ENCODE measurements at regions not wholly inside any gene's neighbourhood (a gene's known extent, or its start where the extent isn't known, plus 50 kb on each side); places are given as distances from the start of the nearest gene placed in this dataset.

- intact Hi-C loops (cut with micrococcal nuclease; ENCODE audit: unreplicated experiment) = no loop called here
- no peaks in the 10 kb centered on the region for H3K27me3 Mint-ChIP-seq (ENCODE audit: unreplicated experiment)
- H3K4me1 Mint-ChIP-seq (ENCODE audit: low read depth, unreplicated experiment) = no peaks in the 10 kb centered on the region
- TF ChIP-seq CTCF (IDR thresholded peaks at IDR 0.05; ENCODE audit: unreplicated experiment) = no peak
- H3K9me3 Mint-ChIP-seq (ENCODE audit: low read depth, unreplicated experiment) = peaks cover 2% of the 10 kb centered on the region
- H3K27ac Mint-ChIP-seq (ENCODE audit: unreplicated experiment) = no peak overlapping the region
- no peak overlapping the region for H3K4me3 Mint-ChIP-seq (ENCODE audit: low read depth, unreplicated experiment)
- no peaks in the 10 kb centered on the region for H3K36me3 Mint-ChIP-seq (ENCODE audit: insufficient read depth, unreplicated experiment)
- no TSS peak for BruUV-seq (replicated peaks)
- no peak for DNase-seq
- CTCF ChIA-PET = no interaction called here
Measured at GRCh38 chr2:59875836-59876235, 677.6 kb downstream of the BCL11A start.

GRCh38 chr2:59874971-59875755 is 678.3 kb downstream of the BCL11A start:
- DNase-seq = no peak
- CTCF ChIA-PET = no interaction called here
- no TSS peak for BruUV-seq (replicated peaks)
- Mint-ChIP-seq H3K4me3 (ENCODE audit: low read depth, unreplicated experiment) (no peak overlapping the region), H3K27me3 (ENCODE audit: unreplicated experiment) (peaks cover 7% of the 10 kb centered on the region), H3K27ac (ENCODE audit: unreplicated experiment) (no peak overlapping the region), H3K36me3 (ENCODE audit: insufficient read depth, unreplicated experiment) (no peaks in the 10 kb centered on the region), H3K9me3 (ENCODE audit: low read depth, unreplicated experiment) (peaks cover 2% of the 10 kb centered on the region), H3K4me1 (ENCODE audit: low read depth, unreplicated experiment) (no peaks in the 10 kb centered on the region)
- intact Hi-C loops (cut with micrococcal nuclease; ENCODE audit: unreplicated experiment) = no loop called here
- TF ChIP-seq CTCF (IDR thresholded peaks at IDR 0.05; ENCODE audit: unreplicated experiment) = no peak

- TF ChIP-seq CTCF (IDR thresholded peaks at IDR 0.05; ENCODE audit: unreplicated experiment) = no peak
- peaks cover 2% of the 10 kb centered on the region for H3K9me3 Mint-ChIP-seq (ENCODE audit: low read depth, unreplicated experiment)
- intact Hi-C loops (cut with micrococcal nuclease; ENCODE audit: unreplicated experiment) = no loop called here
- no peak overlapping the region for H3K27ac Mint-ChIP-seq (ENCODE audit: unreplicated experiment)
- no peaks in the 10 kb centered on the region for H3K36me3 Mint-ChIP-seq (ENCODE audit: insufficient read depth, unreplicated experiment)
- CTCF ChIA-PET = no interaction called here
- BruUV-seq (replicated peaks) = no TSS peak
- no peak for DNase-seq
- no peaks in the 10 kb centered on the region for H3K4me1 Mint-ChIP-seq (ENCODE audit: low read depth, unreplicated experiment)
- H3K4me3 Mint-ChIP-seq (ENCODE audit: low read depth, unreplicated experiment) = no peak overlapping the region
- peaks cover 15% of the 10 kb centered on the region for H3K27me3 Mint-ChIP-seq (ENCODE audit: unreplicated experiment)
Measured at GRCh38 chr2:59874361-59874760, 679.1 kb downstream of the BCL11A start.

- TF ChIP-seq CTCF (IDR thresholded peaks at IDR 0.05; ENCODE audit: unreplicated experiment) = no peak
- Mint-ChIP-seq H3K4me1 (ENCODE audit: low read depth, unreplicated experiment) (no peaks in the 10 kb centered on the region), H3K36me3 (ENCODE audit: insufficient read depth, unreplicated experiment) (no peaks in the 10 kb centered on the region), H3K4me3 (ENCODE audit: low read depth, unreplicated experiment) (no peak overlapping the region), H3K27me3 (ENCODE audit: unreplicated experiment) (peaks cover 15% of the 10 kb centered on the region), H3K9me3 (ENCODE audit: low read depth, unreplicated experiment) (peaks cover 2% of the 10 kb centered on the region), H3K27ac (ENCODE audit: unreplicated experiment) (no peak overlapping the region)
- CTCF ChIA-PET = no interaction called here
- intact Hi-C loops (cut with micrococcal nuclease; ENCODE audit: unreplicated experiment) = no loop called here
- no TSS peak for BruUV-seq (replicated peaks)
- DNase-seq = no peak
Measured at GRCh38 chr2:59871830-59872229, 681.6 kb downstream of the BCL11A start.

Measured in Calu3 (cell line).